HCT116 (cell line): ENCODE measurements at regions not wholly inside any gene's neighbourhood (a gene's known extent, or its start where the extent isn't known, plus 50 kb on each side); places are given as distances from the start of the nearest gene placed in this dataset.

Source experiments
- ATAC-seq: fragments of 200-7000 bp; cut with Tn5 transposase; 2 replicates; pipeline ENCODE4 v1.9.1; 2020; ENCODE audit warnings: mild to moderate bottlenecking, moderate library complexity
- BruUV-seq: library from RNA; stranded (reverse); fragments of 400-500 nt; replicated peaks from 2 replicates; lab custom pipeline; 2021; lab: Mats Ljungman, UMichigan
- CTCF ChIA-PET: fragments of 300-600 bp; sonication (Branson Sonifier 250); formaldehyde crosslinking; loops from one replicate; lab custom pipeline; 2021; ENCODE audit warnings: antibody characterized with exemption; lab: Charles Lee
- POLR2A ChIA-PET: fragments of 300-600, 350-600 bp; sonication (Branson Sonifier 250); formaldehyde crosslinking; loops from one replicate; lab custom pipeline; 2021; ENCODE audit warnings: antibody characterized with exemption; lab: Charles Lee
- RAD21 ChIA-PET, 2 experiments: fragments of 300-600 bp; sonication (Branson Sonifier 250); formaldehyde crosslinking; loops; one replicate each; lab custom pipeline; 2023; ENCODE audit warnings: low total read pairs in 2 of 2; ENCODE audit not compliant: uncharacterized antibody in 2 of 2, unreplicated experiment in 2 of 2, low non-redundant PET in 1 of 2; lab: Charles Lee
- DNase-seq: peaks from one replicate; pipeline ENCODE4 v3.0.0-alpha.2; 2010; ENCODE audit warnings: low read depth, low spot score
- H2AFZ ChIP-seq: fragments of 200-600 bp; shearing (Covaris generic), sonication (generic); 2 replicates; pipeline ENCODE4 v1.6.1; 2017; ENCODE audit warnings: low read depth, mixed run types, mixed read lengths, antibody characterized with exemption, low read length; ENCODE audit not compliant: poor library complexity, severe bottlenecking
- H3K27ac ChIP-seq: 2 replicates; pipeline ENCODE4 v1.5.1; 2012; ENCODE audit warnings: low read depth, low read length
- H3K27me3 ChIP-seq: fragments of 200-600 bp; sonication (generic); 2 replicates; pipeline ENCODE4 v1.6.1; 2016; ENCODE audit warnings: mixed run types, low read length, mixed read lengths; ENCODE audit not compliant: insufficient read depth
- H3K36me3 ChIP-seq, 2 experiments: fragments of 200-500 bp in 1 of 2; fragments of 200-600 bp in 1 of 2; sonication (Bioruptor generic) in 1 of 2; sonication (generic) in 1 of 2; 2 replicates each; pipeline versions ENCODE4 v1.5.1 to v1.6.1; 2014 to 2016; ENCODE audit warnings: low read length in 2 of 2, inconsistent platforms in 1 of 2, mixed read lengths in 1 of 2, mixed run types in 1 of 2; ENCODE audit not compliant: insufficient read depth in 2 of 2, control insufficient read depth in 1 of 2
- H3K4me1 ChIP-seq, 2 experiments: fragments of 200-600 bp in 1 of 2; sonication (generic) in 1 of 2; 2 replicates each; pipeline versions ENCODE4 v1.5.1 to v1.6.1; 2012 to 2017; ENCODE audit warnings: low read length in 2 of 2, inconsistent platforms in 1 of 2, mild to moderate bottlenecking in 1 of 2, mixed read lengths in 1 of 2, mixed run types in 1 of 2, moderate library complexity in 1 of 2; ENCODE audit not compliant: insufficient read depth in 2 of 2, control insufficient read depth in 1 of 2
- H3K4me2 ChIP-seq: fragments of 200-600 bp; sonication (generic); 2 replicates; pipeline ENCODE4 v1.6.1; 2017; ENCODE audit warnings: mixed run types, low read length, mixed read lengths
- H3K4me3 ChIP-seq, 2 experiments: fragments of 200-600 bp in 1 of 2; sonication (generic) in 1 of 2; replicated peaks in 1 of 2; 2 replicates each; pipeline ENCODE4 v1.5.1; 2011 to 2016; ENCODE audit warnings: low read length in 2 of 2, control low read depth in 1 of 2, low read depth in 1 of 2, mild to moderate bottlenecking in 1 of 2, mixed read lengths in 1 of 2, mixed run types in 1 of 2
- H3K79me2 ChIP-seq: fragments of 200-600 bp; sonication (generic); 2 replicates; pipeline ENCODE4 v1.6.1; 2017; ENCODE audit warnings: mild to moderate bottlenecking, mixed run types, low read length, moderate library complexity, mixed read lengths; ENCODE audit not compliant: insufficient read depth
- H3K9ac ChIP-seq: fragments of 200-600 bp; sonication (generic); 2 replicates; pipeline ENCODE4 v1.6.1; 2016; ENCODE audit warnings: low read length, mixed read lengths
- H3K9me2 ChIP-seq: fragments of 200-600 bp; sonication (generic), shearing (Covaris generic); 2 replicates; pipeline ENCODE4 v1.6.1; 2017; ENCODE audit warnings: mixed run types, mild to moderate bottlenecking, moderate library complexity; ENCODE audit not compliant: insufficient read depth
- H3K9me3 ChIP-seq, 2 experiments: fragments of 200-500 bp in 1 of 2; fragments of 200-600 bp in 1 of 2; sonication (Bioruptor generic) in 1 of 2; sonication (generic) in 1 of 2; 2 replicates each; pipeline ENCODE4 v1.6.1; 2014 to 2017; ENCODE audit warnings: low read length in 2 of 2, mixed read lengths in 2 of 2, inconsistent platforms in 1 of 2, low read depth in 1 of 2, mild to moderate bottlenecking in 1 of 2, mixed run types in 1 of 2, moderate library complexity in 1 of 2; ENCODE audit not compliant: control insufficient read depth in 1 of 2, insufficient read depth in 1 of 2
- H4K20me1 ChIP-seq: fragments of 200-600 bp; sonication (generic), shearing (Covaris generic); 2 replicates; pipeline ENCODE4 v1.6.1; 2017; ENCODE audit warnings: mixed run types, mild to moderate bottlenecking, moderate library complexity; ENCODE audit not compliant: insufficient read depth
- CBX3 ChIP-seq: IDR thresholded peaks from 2 replicates; pipeline ENCODE4 v1.6.1; 2012; ENCODE audit warnings: low read depth
- CEBPB ChIP-seq: IDR thresholded peaks from 2 replicates; pipeline ENCODE4 v1.6.1; 2012; ENCODE audit warnings: low read depth
- CTCF ChIP-seq, 3 experiments: fragments of 200-600 bp in 1 of 3; sonication (generic) in 1 of 3; IDR thresholded peaks in 2 of 3; conservative IDR thresholded peaks in 1 of 3; 2 replicates each; pipeline ENCODE4 v1.5.1; 2012 to 2017; ENCODE audit warnings: low read depth in 2 of 3, low read length in 2 of 3, antibody characterized with exemption in 1 of 3, borderline replicate concordance in 1 of 3, control low read depth in 1 of 3, mild to moderate bottlenecking in 1 of 3, mixed read lengths in 1 of 3, mixed run types in 1 of 3, moderate library complexity in 1 of 3; ENCODE audit not compliant: insufficient read depth in 1 of 3
- EGR1 ChIP-seq: IDR thresholded peaks from 2 replicates; pipeline ENCODE4 v1.6.1; 2012; ENCODE audit warnings: low read depth
- ELF1 ChIP-seq: IDR thresholded peaks from 2 replicates; pipeline ENCODE4 v1.6.1; 2012; ENCODE audit warnings: low read depth, borderline replicate concordance
- EZH2 ChIP-seq: fragments of 200-600 bp; sonication (generic); IDR thresholded peaks from 2 replicates; pipeline ENCODE4 v1.6.1; 2017; ENCODE audit warnings: antibody characterized with exemption, mixed run types
- EZH2phosphoT487 ChIP-seq: fragments of 200-600 bp; IDR thresholded peaks from 2 replicates; pipeline ENCODE4 v1.6.1; 2018; ENCODE audit warnings: antibody characterized with exemption, borderline replicate concordance
- FOSL1 ChIP-seq: IDR thresholded peaks from 2 replicates; pipeline ENCODE4 v1.6.1; 2012; ENCODE audit warnings: low read depth
- JUND ChIP-seq: IDR thresholded peaks from 2 replicates; pipeline ENCODE4 v1.6.1; 2012
- POLR2A ChIP-seq: IDR thresholded peaks from 2 replicates; pipeline ENCODE4 v1.7.0; 2011; ENCODE audit warnings: borderline replicate concordance; ENCODE audit not compliant: insufficient read depth, insufficient read length; ENCODE audit errors: extremely low read depth
- POLR2AphosphoS5 ChIP-seq: IDR thresholded peaks from 2 replicates; pipeline ENCODE4 v1.6.1; 2011; ENCODE audit warnings: mild to moderate bottlenecking, low read depth, low read length, moderate library complexity
- RAD21 ChIP-seq: IDR thresholded peaks from 2 replicates; pipeline ENCODE4 v1.6.1; 2012; ENCODE audit warnings: low read depth, mild to moderate bottlenecking
- SIN3A ChIP-seq: IDR thresholded peaks from 2 replicates; pipeline ENCODE4 v1.6.1; 2012; ENCODE audit warnings: low read depth
- SRF ChIP-seq: IDR thresholded peaks from 2 replicates; pipeline ENCODE4 v1.6.1; 2012; ENCODE audit warnings: low read depth
- TCF7L2 ChIP-seq: IDR thresholded peaks from 2 replicates; pipeline ENCODE4 v1.7.0; 2011; ENCODE audit warnings: borderline replicate concordance, inconsistent platforms; ENCODE audit not compliant: insufficient read depth, insufficient read length; ENCODE audit errors: extremely low read depth
- ZBTB33 ChIP-seq: IDR thresholded peaks from 2 replicates; pipeline ENCODE4 v1.6.1; 2011; ENCODE audit warnings: mild to moderate bottlenecking, low read length, moderate library complexity; ENCODE audit not compliant: insufficient replicate concordance; ENCODE audit errors: extremely low read depth
- ZFX ChIP-seq: fragments of 450-650 bp; IDR thresholded peaks from 2 replicates; pipeline ENCODE4 v1.6.1; 2017
- ZNF274 ChIP-seq: fragments of 200-500 bp; sonication (Bioruptor generic); IDR thresholded peaks from 2 replicates; pipeline ENCODE4 v1.6.1; 2014; ENCODE audit warnings: mild to moderate bottlenecking, low read depth, low read length, inconsistent platforms
- intact Hi-C: fragments of 100-400 bp; cut with micrococcal nuclease; formaldehyde crosslinking; loops from 2 replicates; pipeline ENCODE4 v1.10.0; 2022

- no peak for TF ChIP-seq CEBPB
- TF ChIP-seq EZH2phosphoT487, result no peak
- no peak for TF ChIP-seq POLR2A
- TF ChIP-seq TCF7L2, result no peak
- no peak for TF ChIP-seq SRF
- TF ChIP-seq ZBTB33, result no peak
- TF ChIP-seq EGR1, result no peak
- TF ChIP-seq, all 23 proteins: peak for 0
Measured at GRCh38 chr13:76023652-76024051, 387.5 kb downstream of the LMO7 start (continued).

GRCh38 chr13:76020421-76020955 lies 384.4 kb downstream of the LMO7 start:
- no peak overlapping the region for H3K4me3 ChIP-seq
- ATAC-seq (no peak), DNase-seq (no peak)
- no TSS peak for BruUV-seq
- H3K9me3 ChIP-seq, result no peaks in the 10 kb centered on the region
- H3K9me2 ChIP-seq, result no peaks in the 10 kb centered on the region
- H3K9ac ChIP-seq, result no peak overlapping the region
- H3K4me2 ChIP-seq, result no peak overlapping the region
- no peaks in the 10 kb centered on the region for H3K36me3 ChIP-seq
- ChIA-PET POLR2A (no interaction called here), CTCF (no interaction called here), RAD21 (no interaction called here)
- intact Hi-C loops, result no loop called here
- H4K20me1 ChIP-seq, result no peaks in the 10 kb centered on the region
- no peak overlapping the region for H2AFZ ChIP-seq
- TF ChIP-seq ELF1, result no peak
- TF ChIP-seq EZH2phosphoT487, result no peak
- TF ChIP-seq ZFX, result no peak
- no peak for TF ChIP-seq RAD21
- TF ChIP-seq SIN3A, result no peak
- no peak for TF ChIP-seq CTCF (IDR thresholded peaks at IDR 0.05 in 2 of 3, conservative IDR thresholded peaks at IDR 0.05 in 1 of 3; ENCODE audit: borderline replicate concordance in 1 of 3, insufficient read depth in 1 of 3, low read depth in 2 of 3, low read length in 2 of 3)
- TF ChIP-seq CEBPB, result no peak
- no peak for TF ChIP-seq JUND
- no peak for TF ChIP-seq ZNF274
- no peak for TF ChIP-seq EZH2
- TF ChIP-seq ZBTB33, result no peak
- no peak for TF ChIP-seq POLR2AphosphoS5
- TF ChIP-seq FOSL1, result no peak
- TF ChIP-seq CBX3, result no peak
- TF ChIP-seq POLR2A, result no peak
- TF ChIP-seq SRF, result no peak
- TF ChIP-seq TCF7L2, result no peak
- no peak for TF ChIP-seq EGR1
- H3K4me1 ChIP-seq, result peaks cover 0 to 12% of the 10 kb centered on the region in 2 experiments; a peak in 1 of 4 replicates
- no peaks in the 10 kb centered on the region for H3K27me3 ChIP-seq
- no peak overlapping the region for H3K27ac ChIP-seq
- H3K79me2 ChIP-seq, result no peaks in the 10 kb centered on the region
